ENCODE measurements at regions not wholly inside any gene's neighbourhood (a gene's known extent, or its start where the extent isn't known, plus 50 kb on each side); places are given as distances from the start of the nearest gene placed in this dataset.

GRCh38 chr2:173663835-173664512 is 301.2 kb downstream of the SP3 start:
- FAIRE-seq: no peak
- no peak overlapping the region for H3K56ac ChIP-seq (replicated peaks; ENCODE audit: insufficient read length, low read depth, low read length)

More at GRCh38 chr2:173663835-173664512, 301.2 kb downstream of the SP3 start:
- Histone ChIP-seq H3K14ac (ENCODE audit: insufficient read length) (no peak overlapping the region), H3K23ac (ENCODE audit: insufficient read length) (no peak overlapping the region), H2AFZ (ENCODE audit: low read length) (no peak overlapping the region), H2AK5ac (ENCODE audit: low read depth, low read length) (no peak overlapping the region), H3K27me3 (replicated peaks in 1 of 4; ENCODE audit: control insufficient read depth in 3 of 4, extremely low read depth in 1 of 4, insufficient read depth in 3 of 4, low read length in 3 of 4) (no peaks in the 10 kb centered on the region), H2BK15ac (ENCODE audit: low read length) (no peak overlapping the region), H3K9me3 (ENCODE audit: insufficient read depth in 2 of 2, low read depth in 1 of 2, low read length in 1 of 2) (no peaks in the 10 kb centered on the region), H3K27ac (ENCODE audit: low read depth, low read length) (no peak overlapping the region), H3K79me1 (ENCODE audit: low read depth, low read length) (no peaks in the 10 kb centered on the region), H3K18ac (ENCODE audit: extremely low read depth, low read length) (no peak overlapping the region), H3K36me3 (ENCODE audit: control insufficient read depth in 2 of 4, insufficient read depth in 4 of 4, low read length in 3 of 4) (no peaks in the 10 kb centered on the region), H2BK5ac (ENCODE audit: low read depth, low read length) (no peak overlapping the region), H4K20me1 (replicated peaks in 1 of 2; ENCODE audit: control insufficient read depth in 1 of 2, insufficient read depth in 2 of 2, low read length in 2 of 2) (no peaks in the 10 kb centered on the region), H2BK20ac (ENCODE audit: low read length) (no peak overlapping the region), H4K91ac (replicated peaks; ENCODE audit: insufficient read length, low read length) (no peak overlapping the region), H3K23me2 (ENCODE audit: low read depth, low read length) (no peaks in the 10 kb centered on the region), H3K4me1 (replicated peaks in 1 of 4; ENCODE audit: control insufficient read depth in 3 of 4, insufficient read depth in 4 of 4, low read length in 3 of 4) (no peaks in the 10 kb centered on the region; a peak in 1 of 7 replicates), H3K4me3 (ENCODE audit: extremely low read depth in 1 of 4, insufficient read depth in 2 of 4, low read depth in 3 of 4, low read length in 4 of 4) (no peak overlapping the region), H2BK12ac (ENCODE audit: low read depth, low read length) (no peak overlapping the region), H3K9ac (replicated peaks in 1 of 4; ENCODE audit: extremely low read depth in 1 of 4, low read depth in 3 of 4, low read length in 3 of 4) (no peak overlapping the region), H2BK120ac (replicated peaks; ENCODE audit: low read depth, low read length) (no peak overlapping the region), H4K8ac (ENCODE audit: extremely low read depth, insufficient read depth, low read length) (no peak overlapping the region), H3K4me2 (ENCODE audit: insufficient read depth in 1 of 2, low read depth in 2 of 2, low read length in 2 of 2) (no peak overlapping the region), H3K79me2 (ENCODE audit: control insufficient read depth in 1 of 2, insufficient read depth in 2 of 2, low read length in 2 of 2) (no peaks in the 10 kb centered on the region), H4K5ac (ENCODE audit: insufficient read length, low read depth, low read length) (no peak overlapping the region), H3K4ac (replicated peaks; ENCODE audit: insufficient read length, low read depth, low read length) (no peak overlapping the region)
- no peak for DNase-seq (ENCODE audit: low read depth in 1 of 2, low spot score in 2 of 2)
- ChIA-PET CTCF (ENCODE audit: partially characterized antibody) (interaction anchor here (0.8 to 2.3 kb wide), 3 partner anchors 29 to 215 kb away, joined by 3 to 8 read pairs (median 3); no protein-coding TSS in a partner anchor), POLR2A (ENCODE audit: partially characterized antibody) (no interaction called here)
- WGBS, 2 experiments (ENCODE audit: extremely low coverage in 1 of 2, insufficient coverage in 1 of 2, insufficient read length in 1 of 2, insufficient replicate concordance in 2 of 2, low coverage in 1 of 2, low lambda C conversion rate in 2 of 2, missing lambda C conversion rate in 1 of 2): 88% methylated on average over 5 of the region's 5 CpGs; no CpG with 5 or more reads in 1 of the 2 experiments
- TF ChIP-seq GTF2F1 (IDR thresholded peaks at IDR 0.05; ENCODE audit: borderline replicate concordance, low read depth, low read length): no peak
